GM12874 (cell line): ENCODE measurements at regions not wholly inside any gene's neighbourhood (a gene's known extent, or its start where the extent isn't known, plus 50 kb on each side); places are given as distances from the start of the nearest gene placed in this dataset.

Experiments used
- TF ChIP-seq, protein P1 (sequence below): IDR thresholded peaks from 2 replicates; pipeline ENCODE4 v1.5.1; 2011; ENCODE audit warnings: low read depth, mild to moderate bottlenecking, control low read depth, low read length, moderate library complexity; ENCODE audit not compliant: insufficient read depth

GRCh38 chr13:44311011-44311780 is 62.4 kb upstream of the SERP2 start:
- TF ChIP-seq, protein P1, sequence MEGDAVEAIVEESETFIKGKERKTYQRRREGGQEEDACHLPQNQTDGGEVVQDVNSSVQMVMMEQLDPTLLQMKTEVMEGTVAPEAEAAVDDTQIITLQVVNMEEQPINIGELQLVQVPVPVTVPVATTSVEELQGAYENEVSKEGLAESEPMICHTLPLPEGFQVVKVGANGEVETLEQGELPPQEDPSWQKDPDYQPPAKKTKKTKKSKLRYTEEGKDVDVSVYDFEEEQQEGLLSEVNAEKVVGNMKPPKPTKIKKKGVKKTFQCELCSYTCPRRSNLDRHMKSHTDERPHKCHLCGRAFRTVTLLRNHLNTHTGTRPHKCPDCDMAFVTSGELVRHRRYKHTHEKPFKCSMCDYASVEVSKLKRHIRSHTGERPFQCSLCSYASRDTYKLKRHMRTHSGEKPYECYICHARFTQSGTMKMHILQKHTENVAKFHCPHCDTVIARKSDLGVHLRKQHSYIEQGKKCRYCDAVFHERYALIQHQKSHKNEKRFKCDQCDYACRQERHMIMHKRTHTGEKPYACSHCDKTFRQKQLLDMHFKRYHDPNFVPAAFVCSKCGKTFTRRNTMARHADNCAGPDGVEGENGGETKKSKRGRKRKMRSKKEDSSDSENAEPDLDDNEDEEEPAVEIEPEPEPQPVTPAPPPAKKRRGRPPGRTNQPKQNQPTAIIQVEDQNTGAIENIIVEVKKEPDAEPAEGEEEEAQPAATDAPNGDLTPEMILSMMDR, result no peak

GRCh38 chr13:44312131-44312530 is 61.5 kb upstream of the SERP2 start:
- TF ChIP-seq, protein P1, result no peak

DNA sequence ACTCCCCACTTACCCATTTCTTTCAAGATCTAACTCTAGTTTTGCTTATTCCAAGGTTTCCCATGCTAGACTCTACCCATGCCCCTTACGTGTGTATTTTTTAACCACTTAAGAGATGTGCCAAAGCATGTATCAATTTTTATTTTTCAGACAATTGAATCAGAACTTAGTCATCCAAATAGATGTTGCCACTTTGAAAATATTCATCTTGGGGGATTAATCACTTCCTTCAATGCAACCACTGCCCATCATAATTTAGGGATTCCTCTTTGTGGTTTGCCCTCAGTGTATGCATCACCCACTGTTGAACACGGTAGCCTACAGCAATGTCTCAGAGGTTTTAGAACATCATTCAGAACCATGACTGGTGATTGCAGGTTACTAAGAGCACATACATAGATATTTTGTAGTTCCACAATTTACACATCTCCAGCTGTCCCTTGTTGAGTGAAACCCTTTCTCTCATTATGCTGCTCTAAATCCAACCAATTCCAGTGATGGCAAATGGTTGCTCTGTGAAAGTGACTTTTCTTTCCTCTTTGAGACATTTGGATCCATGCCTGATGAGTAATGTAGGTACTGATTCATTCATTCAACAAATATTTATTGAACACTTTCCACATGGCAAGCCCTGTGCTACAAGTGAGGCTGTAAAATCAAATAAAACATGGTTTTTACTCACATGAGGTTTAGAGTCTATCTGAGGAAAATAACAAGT is 60.6 kb upstream of the SERP2 start:
- TF ChIP-seq, protein P1, result no peak

GRCh38 chr13:44313674-44314073 is 60.0 kb upstream of the SERP2 start:
- TF ChIP-seq, protein P1, result no peak

GRCh38 chr13:44317752-44318151 is 55.9 kb upstream of the SERP2 start:
- TF ChIP-seq, protein P1, result no peak

DNA sequence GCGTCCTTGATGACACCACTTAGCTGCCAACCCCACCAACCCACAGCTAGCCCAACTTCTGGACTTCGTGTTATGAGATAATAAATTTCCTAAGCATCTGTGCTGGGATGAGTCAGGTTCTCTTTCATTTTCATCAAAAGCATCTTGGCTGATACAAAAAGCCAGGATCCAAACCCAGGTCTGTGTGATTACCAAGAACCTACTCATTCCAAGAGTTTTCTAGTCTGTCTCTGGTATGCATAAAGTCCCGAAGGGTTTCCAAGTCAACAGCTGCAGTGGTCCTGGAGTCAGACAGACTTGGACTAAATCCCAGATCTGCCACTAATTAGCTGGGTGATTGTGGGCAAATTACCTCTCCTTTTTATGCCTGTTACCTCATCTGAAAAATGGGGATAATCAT is 55.5 kb upstream of the SERP2 start:
- TF ChIP-seq, protein P1, result no peak

DNA sequence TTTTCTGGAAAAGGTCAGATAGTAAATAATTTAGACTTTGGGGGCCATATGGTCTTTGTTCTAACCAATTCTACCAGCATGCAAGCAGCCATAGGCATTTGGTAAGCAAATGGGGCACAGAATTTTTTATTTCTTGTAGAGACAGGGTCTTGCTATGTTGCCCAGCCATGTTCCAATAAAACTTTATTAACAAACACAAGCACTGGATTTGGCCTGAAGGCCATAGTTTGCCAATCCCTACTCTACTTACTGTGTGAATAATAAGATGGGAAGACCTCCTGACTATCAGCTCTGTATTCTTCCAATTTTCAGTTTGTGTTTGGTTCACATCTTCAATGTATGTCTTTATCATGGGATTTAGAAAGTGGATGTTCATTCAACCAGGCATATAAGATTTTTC is 53.0 kb upstream of the SERP2 start:
- TF ChIP-seq, protein P1, result no peak
